CD4-positive, alpha-beta memory T cell (primary cell): ENCODE measurements at regions not wholly inside any gene's neighbourhood (a gene's known extent, or its start where the extent isn't known, plus 50 kb on each side); places are given as distances from the start of the nearest gene placed in this dataset.

Experiments used
- CTCF ChIA-PET: fragments of 350-600 bp; sonication (Branson Sonifier 250); formaldehyde crosslinking; loops from one replicate; lab custom pipeline; 2021; ENCODE audit warnings: inconsistent platforms; ENCODE audit not compliant: partially characterized antibody; lab: Charles Lee
- POLR2A ChIA-PET: fragments of 350-600 bp; sonication (Branson Sonifier 250); formaldehyde crosslinking; loops from one replicate; lab custom pipeline; 2021; ENCODE audit not compliant: partially characterized antibody; lab: Charles Lee
- DNase-seq, 5 donors: peaks; one replicate each; pipeline versions ENCODE4 v3.0.0 to v3.0.0-alpha.2; 2020 to 2022; ENCODE audit warnings: mixed read lengths in 1 of 5
- H3K27ac ChIP-seq: one replicate; pipeline ENCODE4 v1.7.0; 2013; ENCODE audit warnings: low read depth, low read length
- H3K27me3 ChIP-seq: 2 replicates; pipeline ENCODE4 v1.7.0; 2013; ENCODE audit warnings: mild to moderate bottlenecking, low read length, moderate library complexity; ENCODE audit not compliant: insufficient read depth
- H3K36me3 ChIP-seq: 2 replicates; pipeline ENCODE4 v1.7.0; 2013; ENCODE audit warnings: mild to moderate bottlenecking, low read length, moderate library complexity; ENCODE audit not compliant: insufficient read depth
- H3K4me1 ChIP-seq: 2 replicates; pipeline ENCODE4 v1.7.0; 2013; ENCODE audit warnings: mild to moderate bottlenecking, low read length, moderate library complexity; ENCODE audit not compliant: insufficient read depth
- H3K4me3 ChIP-seq, 2 donors: one replicate each; pipeline ENCODE4 v1.7.0; 2013; ENCODE audit warnings: low read length in 2 of 2, mild to moderate bottlenecking in 1 of 2
- H3K9me3 ChIP-seq, 2 donors: one replicate each; pipeline ENCODE4 v1.7.0; 2013; ENCODE audit warnings: low read length in 2 of 2, control low read depth in 1 of 2; ENCODE audit not compliant: control insufficient read depth in 1 of 2
- H3K27ac Mint-ChIP-seq, 7 donors: one replicate each; pipeline ENCODE4 v1.8.0; 2020 to 2021; ENCODE audit warnings: mixed read lengths in 7 of 7, mild to moderate bottlenecking in 6 of 7, inconsistent platforms in 3 of 7, moderate library complexity in 3 of 7
- H3K27me3 Mint-ChIP-seq, 2 donors: one replicate each; pipeline ENCODE4 v1.8.0; 2020 to 2021; ENCODE audit warnings: mixed read lengths in 2 of 2
- H3K36me3 Mint-ChIP-seq, 2 donors: one replicate each; pipeline ENCODE4 v1.8.0; 2020 to 2021; ENCODE audit warnings: mixed read lengths in 2 of 2, inconsistent platforms in 1 of 2, mild to moderate bottlenecking in 1 of 2
- H3K4me1 Mint-ChIP-seq, 4 donors: one replicate each; pipeline ENCODE4 v1.8.0; 2020 to 2021; ENCODE audit warnings: mixed read lengths in 4 of 4, mild to moderate bottlenecking in 1 of 4
- H3K4me3 Mint-ChIP-seq, 8 donors: one replicate each; pipeline ENCODE4 v1.8.0; 2020 to 2021; ENCODE audit warnings: mixed read lengths in 8 of 8, mild to moderate bottlenecking in 7 of 8, moderate library complexity in 6 of 8, inconsistent platforms in 3 of 8
- H3K9me3 Mint-ChIP-seq, 8 donors: one replicate each; pipeline ENCODE4 v1.8.0; 2020 to 2021; ENCODE audit warnings: mixed read lengths in 8 of 8, mild to moderate bottlenecking in 5 of 8, inconsistent platforms in 3 of 8, moderate library complexity in 1 of 8
- intact Hi-C: fragments of 100-400 bp; cut with micrococcal nuclease; formaldehyde crosslinking; loops from one replicate; pipeline ENCODE4 v1.15.1; 2023

- H3K4me3 Mint-ChIP-seq: no peak overlapping the region
Measured at GRCh38 chr7:8906396-8907075, 473.1 kb downstream of the NXPH1 start.

GRCh38 chr7:8908889-8909288 is 475.5 kb downstream of the NXPH1 start:
- intact Hi-C loops: no loop called here
- Histone ChIP-seq H3K4me1 (no peaks in the 10 kb centered on the region), H3K36me3 (no peaks in the 10 kb centered on the region), H3K27me3 (no peaks in the 10 kb centered on the region), H3K27ac (no peak overlapping the region), H3K4me3 (no peak overlapping the region), H3K9me3 (no peaks in the 10 kb centered on the region)
- no peaks in the 10 kb centered on the region for H3K27me3 Mint-ChIP-seq
- H3K4me3 Mint-ChIP-seq: no peak overlapping the region
- CTCF ChIA-PET: no interaction called here
- no peak overlapping the region for H3K27ac Mint-ChIP-seq
- no peaks in the 10 kb centered on the region for H3K4me1 Mint-ChIP-seq
- POLR2A ChIA-PET: no interaction called here
- peaks cover 0 to 2% (median 0%) of the 10 kb centered on the region in 8 donors for H3K9me3 Mint-ChIP-seq
- H3K36me3 Mint-ChIP-seq: no peaks in the 10 kb centered on the region
- DNase-seq: no peak

More at GRCh38 chr7:8906396-8907075, 473.1 kb downstream of the NXPH1 start:
- H3K27ac ChIP-seq: no peak overlapping the region
- H3K36me3 Mint-ChIP-seq: no peaks in the 10 kb centered on the region
- CTCF ChIA-PET: no interaction called here
- H3K4me1 Mint-ChIP-seq: no peaks in the 10 kb centered on the region
- POLR2A ChIA-PET: no interaction called here
- H3K27ac Mint-ChIP-seq: no peak overlapping the region
- no peaks in the 10 kb centered on the region for H3K27me3 ChIP-seq
- no peaks in the 10 kb centered on the region for H3K36me3 ChIP-seq
- peaks cover 0 to 7% (median 2%) of the 10 kb centered on the region in 8 donors for H3K9me3 Mint-ChIP-seq
- no peak overlapping the region for H3K4me3 ChIP-seq
- H3K4me1 ChIP-seq: no peaks in the 10 kb centered on the region
- intact Hi-C loops: no loop called here
- DNase-seq: no peak
- no peaks in the 10 kb centered on the region for H3K27me3 Mint-ChIP-seq
- H3K9me3 ChIP-seq: no peaks in the 10 kb centered on the region

- Histone ChIP-seq H3K36me3 (no peaks in the 10 kb centered on the region), H3K27ac (no peak overlapping the region), H3K27me3 (no peaks in the 10 kb centered on the region), H3K4me3 (no peak overlapping the region), H3K4me1 (no peaks in the 10 kb centered on the region), H3K9me3 (no peaks in the 10 kb centered on the region)
- Mint-ChIP-seq H3K27me3 (no peaks in the 10 kb centered on the region), H3K27ac (no peak overlapping the region), H3K4me1 (no peaks in the 10 kb centered on the region), H3K36me3 (no peaks in the 10 kb centered on the region), H3K4me3 (no peak overlapping the region), H3K9me3 (peaks cover 0 to 9% (median 2%) of the 10 kb centered on the region in 8 donors)
- CTCF ChIA-PET: no interaction called here
- DNase-seq: no peak
- POLR2A ChIA-PET: no interaction called here
- intact Hi-C loops: no loop called here
Measured at GRCh38 chr7:8913682-8914081, 480.3 kb downstream of the NXPH1 start.

- no peaks in the 10 kb centered on the region for H3K36me3 Mint-ChIP-seq
- Histone ChIP-seq H3K27me3 (no peaks in the 10 kb centered on the region), H3K9me3 (no peaks in the 10 kb centered on the region), H3K27ac (no peak overlapping the region), H3K4me3 (no peak overlapping the region), H3K4me1 (no peaks in the 10 kb centered on the region), H3K36me3 (no peaks in the 10 kb centered on the region)
- CTCF ChIA-PET: no interaction called here
- intact Hi-C loops: no loop called here
- H3K27ac Mint-ChIP-seq: no peak overlapping the region
- POLR2A ChIA-PET: no interaction called here
- peaks cover 0 to 12% (median 4%) of the 10 kb centered on the region in 8 donors for H3K9me3 Mint-ChIP-seq
- DNase-seq: no peak
- no peaks in the 10 kb centered on the region for H3K27me3 Mint-ChIP-seq
- H3K4me3 Mint-ChIP-seq: no peak overlapping the region
- no peaks in the 10 kb centered on the region for H3K4me1 Mint-ChIP-seq
Measured at GRCh38 chr7:8921807-8922206, 488.4 kb downstream of the NXPH1 start.

- H3K4me1 ChIP-seq: no peaks in the 10 kb centered on the region
- no peaks in the 10 kb centered on the region for H3K9me3 ChIP-seq
- no peak overlapping the region for H3K4me3 ChIP-seq
- no peak overlapping the region for H3K27ac ChIP-seq
- ChIA-PET CTCF (no interaction called here), POLR2A (no interaction called here)
- no peaks in the 10 kb centered on the region for H3K27me3 Mint-ChIP-seq
- H3K27me3 ChIP-seq: no peaks in the 10 kb centered on the region
- intact Hi-C loops: no loop called here
- no peak overlapping the region for H3K27ac Mint-ChIP-seq
- no peaks in the 10 kb centered on the region for H3K36me3 ChIP-seq
- no peaks in the 10 kb centered on the region for H3K4me1 Mint-ChIP-seq
- DNase-seq: no peak
- no peaks in the 10 kb centered on the region for H3K36me3 Mint-ChIP-seq
- no peak overlapping the region for H3K4me3 Mint-ChIP-seq
- H3K9me3 Mint-ChIP-seq: peaks cover 0 to 12% (median 4%) of the 10 kb centered on the region in 8 donors
Measured at GRCh38 chr7:8922726-8923125, 489.3 kb downstream of the NXPH1 start.

- no peaks in the 10 kb centered on the region for H3K36me3 Mint-ChIP-seq
- ChIA-PET CTCF (no interaction called here), POLR2A (no interaction called here)
- H3K4me3 ChIP-seq: no peak overlapping the region
- no peaks in the 10 kb centered on the region for H3K4me1 ChIP-seq
- no peak overlapping the region for H3K27ac ChIP-seq
- H3K27me3 Mint-ChIP-seq: no peaks in the 10 kb centered on the region
- peaks cover 0 to 12% (median 3%) of the 10 kb centered on the region in 8 donors for H3K9me3 Mint-ChIP-seq
- no peak overlapping the region for H3K4me3 Mint-ChIP-seq
- DNase-seq: no peak
- intact Hi-C loops: no loop called here
- H3K27ac Mint-ChIP-seq: no peak overlapping the region
- no peaks in the 10 kb centered on the region for H3K4me1 Mint-ChIP-seq
- no peaks in the 10 kb centered on the region for H3K36me3 ChIP-seq
- H3K9me3 ChIP-seq: no peaks in the 10 kb centered on the region
- H3K27me3 ChIP-seq: no peaks in the 10 kb centered on the region
Measured at GRCh38 chr7:8923164-8923806, 489.9 kb downstream of the NXPH1 start.

- Mint-ChIP-seq H3K36me3 (no peaks in the 10 kb centered on the region), H3K27me3 (no peaks in the 10 kb centered on the region), H3K9me3 (peaks cover 0 to 26% (median 4%) of the 10 kb centered on the region in 8 donors), H3K27ac (no peak overlapping the region), H3K4me1 (no peaks in the 10 kb centered on the region), H3K4me3 (no peak overlapping the region)
- H3K4me3 ChIP-seq: no peak overlapping the region
- intact Hi-C loops: no loop called here
- no peaks in the 10 kb centered on the region for H3K36me3 ChIP-seq
- no peaks in the 10 kb centered on the region for H3K27me3 ChIP-seq
- CTCF ChIA-PET: no interaction called here
- no peak for DNase-seq
- no peak overlapping the region for H3K27ac ChIP-seq
- no peaks in the 10 kb centered on the region for H3K9me3 ChIP-seq
- H3K4me1 ChIP-seq: no peaks in the 10 kb centered on the region
- POLR2A ChIA-PET: no interaction called here
Measured at GRCh38 chr7:8931906-8932646, 498.7 kb downstream of the NXPH1 start.
